ENCODE measurements at regions not wholly inside any gene's neighbourhood (a gene's known extent, or its start where the extent isn't known, plus 50 kb on each side); places are given as distances from the start of the nearest gene placed in this dataset.

GRCh38 chr11:26846227-26846626, 124.4 kb upstream of the SLC5A12 start:
- ATAC-seq (no peak), FAIRE-seq (no peak), DNase-seq (ENCODE audit: low spot score) (no peak)
- POLR2A ChIA-PET = no interaction called here
- no peak for TF ChIP-seq ATF1 (CRISPR knock-in tag; IDR thresholded peaks at IDR 0.05)
- no peak for TF ChIP-seq RCOR2 (CRISPR knock-in tag; IDR thresholded peaks at IDR 0.05)
- no peak for TF ChIP-seq HBP1 (CRISPR knock-in tag; IDR thresholded peaks at IDR 0.05; ENCODE audit: low read depth)
- no peak for TF ChIP-seq ZNF615 (CRISPR knock-in tag; IDR thresholded peaks at IDR 0.05; ENCODE audit: borderline replicate concordance)
- Histone ChIP-seq H3K79me2 (ENCODE audit: insufficient read depth, low read length) (no peaks in the 10 kb centered on the region), H4K20me1 (ENCODE audit: insufficient read depth, low read length) (no peaks in the 10 kb centered on the region), H3K4me3 (replicated peaks in 1 of 3; ENCODE audit: insufficient read depth in 1 of 3, low read depth in 2 of 3, low read length in 3 of 3) (no peak overlapping the region), H3K4me2 (ENCODE audit: low read depth, low read length) (no peak overlapping the region), H3K4me1 (ENCODE audit: insufficient read depth, low read length) (no peaks in the 10 kb centered on the region), H3K9ac (ENCODE audit: insufficient read depth, low read depth, low read length) (no peak overlapping the region), H3K36me3 (replicated peaks in 1 of 2; ENCODE audit: control insufficient read depth in 1 of 2, insufficient read depth in 2 of 2, low read length in 2 of 2) (no peaks in the 10 kb centered on the region), H3K27ac (ENCODE audit: extremely low read length, insufficient read depth, low read length) (no peak overlapping the region), H3K9me3 (ENCODE audit: low read length) (no peaks in the 10 kb centered on the region), H3K27me3 (ENCODE audit: control insufficient read depth in 1 of 2, insufficient read depth in 2 of 2, low read length in 2 of 2) (no peaks in the 10 kb centered on the region; a peak in 1 of 5 replicates), H2AFZ (ENCODE audit: low read length) (no peak overlapping the region)
- CTCF ChIA-PET (ENCODE audit: low intra/inter-chr PET ratio, low total read pairs) = no interaction called here
- intact Hi-C loops (cut with micrococcal nuclease; ENCODE audit: unreplicated experiment) (no loop called here), in situ Hi-C loops (cut with HindIII; ENCODE audit: extremely low pct_ligation_motif_present, low pct_unique_long_range_greater_than_20kb) (no loop called here)
- 0% methylated on average over 2 of the region's 2 CpGs for WGBS (ENCODE audit: low lambda C conversion rate)
- no TSS peak for BruUV-seq (replicated peaks)

GRCh38 chr11:26847459-26847858, 125.6 kb upstream of the SLC5A12 start:
- no peak overlapping the region for H3K27ac ChIP-seq (ENCODE audit: extremely low read length, insufficient read depth, low read length)
- no peak overlapping the region for H3K9ac ChIP-seq (ENCODE audit: insufficient read depth, low read depth, low read length)
- 0% methylated on average over 3 of the region's 3 CpGs for WGBS (ENCODE audit: low lambda C conversion rate)
- no peaks in the 10 kb centered on the region for H4K20me1 ChIP-seq (ENCODE audit: insufficient read depth, low read length)
- no peaks in the 10 kb centered on the region for H3K36me3 ChIP-seq (replicated peaks in 1 of 2; ENCODE audit: control insufficient read depth in 1 of 2, insufficient read depth in 2 of 2, low read length in 2 of 2)
- BruUV-seq (replicated peaks) = no TSS peak
- ChIA-PET POLR2A (no interaction called here), CTCF (ENCODE audit: low intra/inter-chr PET ratio, low total read pairs) (no interaction called here)
- ATAC-seq = no peak
- DNase-seq (ENCODE audit: low spot score) = no peak
- H3K79me2 ChIP-seq (ENCODE audit: insufficient read depth, low read length) = no peaks in the 10 kb centered on the region
- no peaks in the 10 kb centered on the region for H3K9me3 ChIP-seq (ENCODE audit: low read length)
- FAIRE-seq = no peak
- no peak overlapping the region for H2AFZ ChIP-seq (ENCODE audit: low read length)
- H3K27me3 ChIP-seq (ENCODE audit: control insufficient read depth in 1 of 2, insufficient read depth in 2 of 2, low read length in 2 of 2) = no peaks in the 10 kb centered on the region
- in situ Hi-C loops (cut with HindIII; ENCODE audit: extremely low pct_ligation_motif_present, low pct_unique_long_range_greater_than_20kb) (no loop called here), intact Hi-C loops (cut with micrococcal nuclease; ENCODE audit: unreplicated experiment) (no loop called here)
- no peak overlapping the region for H3K4me2 ChIP-seq (ENCODE audit: low read depth, low read length)
- no peaks in the 10 kb centered on the region for H3K4me1 ChIP-seq (ENCODE audit: insufficient read depth, low read length)
- no peak overlapping the region for H3K4me3 ChIP-seq (replicated peaks in 1 of 3; ENCODE audit: insufficient read depth in 1 of 3, low read depth in 2 of 3, low read length in 3 of 3)
- TF ChIP-seq FOXM1 (CRISPR knock-in tag; IDR thresholded peaks at IDR 0.05) = no peak
- TF ChIP-seq FOXK1 (CRISPR knock-in tag; IDR thresholded peaks at IDR 0.05; ENCODE audit: borderline replicate concordance, low read depth) = no peak
- no peak for TF ChIP-seq ZBTB33 (CRISPR knock-in tag; IDR thresholded peaks at IDR 0.05)
- no peak for TF ChIP-seq ZNF275 (CRISPR knock-in tag; IDR thresholded peaks at IDR 0.05; ENCODE audit: borderline replicate concordance)
- no peak for TF ChIP-seq BRD4 (CRISPR knock-in tag; IDR thresholded peaks at IDR 0.05)
- TF ChIP-seq E2F2 (CRISPR knock-in tag; IDR thresholded peaks at IDR 0.05; ENCODE audit: borderline replicate concordance) = no peak
- no peak for TF ChIP-seq ZNF788 (CRISPR knock-in tag; IDR thresholded peaks at IDR 0.05; ENCODE audit: borderline replicate concordance)
- no peak for TF ChIP-seq ZNF619 (CRISPR knock-in tag; IDR thresholded peaks at IDR 0.05)
- no peak for TF ChIP-seq ZBTB26 (CRISPR knock-in tag; IDR thresholded peaks at IDR 0.05; ENCODE audit: borderline replicate concordance)

All from HepG2 (cell line).